ENCODE measurements at regions not wholly inside any gene's neighbourhood (a gene's known extent, or its start where the extent isn't known, plus 50 kb on each side); places are given as distances from the start of the nearest gene placed in this dataset.

GRCh38 chr1:185376840-185377635 lies 60.0 kb upstream of the IVNS1ABP start:
- in situ Hi-C loops (cut with HindIII; ENCODE audit: low pct_ligation_motif_present, low sequenced_read_pairs) = no loop called here
- no peaks in the 10 kb centered on the region for H3K27me3 ChIP-seq (replicated peaks)
- TF ChIP-seq CTCF (IDR thresholded peaks at IDR 0.05; ENCODE audit: low read depth, low read length, missing control alignments) = no peak
- H3K36me3 ChIP-seq (replicated peaks) = no peaks in the 10 kb centered on the region
- peak overlapping the region; percentile 76 for H3K27ac ChIP-seq
- H3K4me3 ChIP-seq (ENCODE audit: low read depth, low read length) = no peak overlapping the region
- peak; percentile 84 for DNase-seq

- Histone ChIP-seq H3K27me3 (replicated peaks) (no peaks in the 10 kb centered on the region), H3K36me3 (replicated peaks) (no peaks in the 10 kb centered on the region), H3K27ac (no peak overlapping the region), H3K4me3 (ENCODE audit: low read depth, low read length) (no peak overlapping the region)
- in situ Hi-C loops (cut with HindIII; ENCODE audit: low pct_ligation_motif_present, low sequenced_read_pairs) = no loop called here
- no peak for DNase-seq
- no peak for TF ChIP-seq CTCF (IDR thresholded peaks at IDR 0.05; ENCODE audit: low read depth, low read length, missing control alignments)
These were observed 59.2 kb upstream of the IVNS1ABP start for GRCh38 chr1:185376288-185376687.

- in situ Hi-C loops (cut with HindIII; ENCODE audit: low pct_ligation_motif_present, low sequenced_read_pairs) = no loop called here
- Histone ChIP-seq H3K36me3 (replicated peaks) (no peaks in the 10 kb centered on the region), H3K27ac (peak overlapping the region; percentile 1), H3K27me3 (replicated peaks) (no peaks in the 10 kb centered on the region), H3K4me3 (ENCODE audit: low read depth, low read length) (no peak overlapping the region)
- TF ChIP-seq CTCF (IDR thresholded peaks at IDR 0.05; ENCODE audit: low read depth, low read length, missing control alignments) = no peak
- DNase-seq = peak; percentile 45
These were observed 58.5 kb upstream of the IVNS1ABP start for GRCh38 chr1:185375583-185375982.

- in situ Hi-C loops (cut with HindIII; ENCODE audit: low pct_ligation_motif_present, low sequenced_read_pairs) = no loop called here
- Histone ChIP-seq H3K36me3 (replicated peaks) (no peaks in the 10 kb centered on the region), H3K27me3 (replicated peaks) (no peaks in the 10 kb centered on the region), H3K4me3 (ENCODE audit: low read depth, low read length) (no peak overlapping the region), H3K27ac (peak overlapping the region; percentile 31)
- DNase-seq = peak; percentile 48
- no peak for TF ChIP-seq CTCF (IDR thresholded peaks at IDR 0.05; ENCODE audit: low read depth, low read length, missing control alignments)
These were observed 56.9 kb upstream of the IVNS1ABP start for GRCh38 chr1:185373813-185374529.

GRCh38 chr1:185369786-185370185 lies 52.7 kb upstream of the IVNS1ABP start:
- no peaks in the 10 kb centered on the region for H3K36me3 ChIP-seq (replicated peaks)
- no peak for TF ChIP-seq CTCF (IDR thresholded peaks at IDR 0.05; ENCODE audit: low read depth, low read length, missing control alignments)
- DNase-seq = no peak
- no peaks in the 10 kb centered on the region for H3K27me3 ChIP-seq (replicated peaks)
- no peak overlapping the region for H3K27ac ChIP-seq
- in situ Hi-C loops (cut with HindIII; ENCODE audit: low pct_ligation_motif_present, low sequenced_read_pairs) = no loop called here
- H3K4me3 ChIP-seq (ENCODE audit: low read depth, low read length) = no peak overlapping the region
